Caco-2 (cell line): ENCODE measurements at regions not wholly inside any gene's neighbourhood (a gene's known extent, or its start where the extent isn't known, plus 50 kb on each side); places are given as distances from the start of the nearest gene placed in this dataset.

Source experiments
- BruUV-seq: library from RNA; stranded (reverse); fragments of 400-500 nt; replicated peaks from 2 replicates; lab custom pipeline; 2021; lab: Mats Ljungman, UMichigan
- CTCF ChIA-PET: fragments of 300-600 bp; sonication (Branson Sonifier 250); formaldehyde crosslinking; loops from one replicate; lab custom pipeline; 2022; ENCODE audit warnings: antibody characterized with exemption; lab: Charles Lee
- POLR2A ChIA-PET: fragments of 300-600 bp; sonication (Branson Sonifier 250); formaldehyde crosslinking; loops from one replicate; lab custom pipeline; 2022; ENCODE audit warnings: antibody characterized with exemption; lab: Charles Lee
- DNase-seq, 2 experiments: peaks; one replicate each; pipeline versions ENCODE4 v3.0.0 to v3.0.0-alpha.2; 2020 to 2022
- H3K27me3 ChIP-seq: replicated peaks from 2 replicates; pipeline ENCODE4 v1.6.0; 2011; ENCODE audit warnings: low read length; ENCODE audit not compliant: control insufficient read depth, insufficient read depth
- H3K36me3 ChIP-seq: 2 replicates; pipeline ENCODE4 v1.5.1; 2011; ENCODE audit warnings: low read length; ENCODE audit not compliant: control insufficient read depth, insufficient read depth
- H3K4me1 ChIP-seq: fragments of 250-450 bp; sonication (Bioruptor Pico); 2 replicates; pipeline ENCODE4 v1.5.1; 2020; ENCODE audit warnings: mild to moderate bottlenecking
- H3K4me3 ChIP-seq: 2 replicates; pipeline ENCODE4 v1.5.1; 2011; ENCODE audit warnings: low read depth, mild to moderate bottlenecking, control low read depth, low read length
- H3K9me3 ChIP-seq: fragments of 250-450 bp; sonication (Bioruptor Pico); 2 replicates; pipeline ENCODE4 v1.5.1; 2020; ENCODE audit warnings: mild to moderate bottlenecking, moderate library complexity
- H3K27ac Mint-ChIP-seq: one replicate; pipeline ENCODE4 v1.8.0; 2022; ENCODE audit warnings: mixed read lengths; ENCODE audit not compliant: unreplicated experiment
- H3K27me3 Mint-ChIP-seq: one replicate; pipeline ENCODE4 v1.8.0; 2022; ENCODE audit warnings: mixed read lengths; ENCODE audit not compliant: insufficient read depth, unreplicated experiment
- H3K36me3 Mint-ChIP-seq: one replicate; pipeline ENCODE4 v1.8.0; 2022; ENCODE audit warnings: mild to moderate bottlenecking, mixed read lengths; ENCODE audit not compliant: insufficient read depth, unreplicated experiment
- H3K4me1 Mint-ChIP-seq: one replicate; pipeline ENCODE4 v1.8.0; 2022; ENCODE audit warnings: low read depth, mixed read lengths; ENCODE audit not compliant: unreplicated experiment
- H3K4me3 Mint-ChIP-seq: one replicate; pipeline ENCODE4 v1.8.0; 2022; ENCODE audit warnings: mild to moderate bottlenecking, moderate library complexity, mixed read lengths; ENCODE audit not compliant: unreplicated experiment
- H3K9me3 Mint-ChIP-seq: one replicate; pipeline ENCODE4 v1.8.0; 2022; ENCODE audit warnings: mixed read lengths; ENCODE audit not compliant: unreplicated experiment
- intact Hi-C: fragments of 100-400 bp; cut with micrococcal nuclease; formaldehyde crosslinking; loops from one replicate; pipeline ENCODE4 v1.10.0; 2022; ENCODE audit not compliant: unreplicated experiment
- TF ChIP-seq, protein P1 (sequence below), 2 experiments: fragments of 200-600 bp in 1 of 2; IDR thresholded peaks; 1 replicate in 1 of 2; 2 replicates in 1 of 2; pipeline versions ENCODE4 v1.5.1 to v1.8.0; 2011 to 2022; ENCODE audit warnings: antibody characterized with exemption in 1 of 2, control low read depth in 1 of 2, inconsistent platforms in 1 of 2, low read depth in 1 of 2, low read length in 1 of 2, mild to moderate bottlenecking in 1 of 2, moderate library complexity in 1 of 2; ENCODE audit not compliant: insufficient read depth in 1 of 2, severe bottlenecking in 1 of 2, unreplicated experiment in 1 of 2

- Histone ChIP-seq H3K27me3 (no peaks in the 10 kb centered on the region), H3K4me3 (no peak overlapping the region), H3K36me3 (no peaks in the 10 kb centered on the region), H3K4me1 (no peaks in the 10 kb centered on the region), H3K9me3 (no peaks in the 10 kb centered on the region)
- Mint-ChIP-seq H3K4me3 (no peak overlapping the region), H3K27me3 (no peaks in the 10 kb centered on the region), H3K9me3 (no peaks in the 10 kb centered on the region), H3K4me1 (no peaks in the 10 kb centered on the region), H3K36me3 (no peaks in the 10 kb centered on the region), H3K27ac (no peak overlapping the region)
- BruUV-seq = no TSS peak
- intact Hi-C loops = no loop called here
- DNase-seq = no peak
- ChIA-PET POLR2A (no interaction called here), CTCF (no interaction called here)
- TF ChIP-seq, protein P1, sequence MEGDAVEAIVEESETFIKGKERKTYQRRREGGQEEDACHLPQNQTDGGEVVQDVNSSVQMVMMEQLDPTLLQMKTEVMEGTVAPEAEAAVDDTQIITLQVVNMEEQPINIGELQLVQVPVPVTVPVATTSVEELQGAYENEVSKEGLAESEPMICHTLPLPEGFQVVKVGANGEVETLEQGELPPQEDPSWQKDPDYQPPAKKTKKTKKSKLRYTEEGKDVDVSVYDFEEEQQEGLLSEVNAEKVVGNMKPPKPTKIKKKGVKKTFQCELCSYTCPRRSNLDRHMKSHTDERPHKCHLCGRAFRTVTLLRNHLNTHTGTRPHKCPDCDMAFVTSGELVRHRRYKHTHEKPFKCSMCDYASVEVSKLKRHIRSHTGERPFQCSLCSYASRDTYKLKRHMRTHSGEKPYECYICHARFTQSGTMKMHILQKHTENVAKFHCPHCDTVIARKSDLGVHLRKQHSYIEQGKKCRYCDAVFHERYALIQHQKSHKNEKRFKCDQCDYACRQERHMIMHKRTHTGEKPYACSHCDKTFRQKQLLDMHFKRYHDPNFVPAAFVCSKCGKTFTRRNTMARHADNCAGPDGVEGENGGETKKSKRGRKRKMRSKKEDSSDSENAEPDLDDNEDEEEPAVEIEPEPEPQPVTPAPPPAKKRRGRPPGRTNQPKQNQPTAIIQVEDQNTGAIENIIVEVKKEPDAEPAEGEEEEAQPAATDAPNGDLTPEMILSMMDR (IDR thresholded peaks at IDR 0.05; ENCODE audit: insufficient read depth in 1 of 2, low read depth in 1 of 2, low read length in 1 of 2, severe bottlenecking in 1 of 2, unreplicated experiment in 1 of 2) = no peak
These were observed 273.2 kb upstream of the CDH9 start for GRCh38 chr5:27311544-27311943.

- ChIA-PET POLR2A (no interaction called here), CTCF (no interaction called here)
- Mint-ChIP-seq H3K9me3 (no peaks in the 10 kb centered on the region), H3K4me3 (no peak overlapping the region), H3K4me1 (no peaks in the 10 kb centered on the region), H3K36me3 (no peaks in the 10 kb centered on the region), H3K27me3 (no peaks in the 10 kb centered on the region), H3K27ac (no peak overlapping the region)
- no peaks in the 10 kb centered on the region for H3K4me1 ChIP-seq
- H3K9me3 ChIP-seq = no peaks in the 10 kb centered on the region
- H3K4me3 ChIP-seq = no peak overlapping the region
- no peaks in the 10 kb centered on the region for H3K36me3 ChIP-seq
- BruUV-seq = no TSS peak
- DNase-seq = no peak
- TF ChIP-seq, protein P1 (IDR thresholded peaks at IDR 0.05; ENCODE audit: insufficient read depth in 1 of 2, low read depth in 1 of 2, low read length in 1 of 2, severe bottlenecking in 1 of 2, unreplicated experiment in 1 of 2) = no peak
- intact Hi-C loops = no loop called here
- no peaks in the 10 kb centered on the region for H3K27me3 ChIP-seq
These were observed 269.8 kb upstream of the CDH9 start for GRCh38 chr5:27308153-27308552.

DNA sequence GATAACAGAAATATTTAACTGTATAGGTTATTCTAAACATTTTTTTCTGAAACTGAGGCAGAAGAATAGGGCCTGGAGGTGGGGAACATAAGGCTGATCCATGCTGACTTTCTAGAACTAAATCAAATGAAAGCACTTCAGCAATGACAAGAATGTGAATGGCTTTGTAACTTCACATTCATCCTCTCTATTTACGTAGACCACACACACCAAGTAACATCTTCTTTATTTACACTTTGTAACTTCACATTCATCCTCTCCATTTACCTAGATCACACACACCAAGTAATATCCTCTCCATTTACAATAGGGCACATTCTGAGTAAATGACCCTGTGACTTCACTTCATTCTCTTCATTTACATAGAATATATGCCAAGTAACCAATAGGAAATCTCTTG is 251.8 kb upstream of the CDH9 start:
- no peaks in the 10 kb centered on the region for H3K36me3 Mint-ChIP-seq
- no peaks in the 10 kb centered on the region for H3K36me3 ChIP-seq
- BruUV-seq = no TSS peak
- no peaks in the 10 kb centered on the region for H3K4me1 ChIP-seq
- no peaks in the 10 kb centered on the region for H3K27me3 Mint-ChIP-seq
- H3K27ac Mint-ChIP-seq = no peak overlapping the region
- POLR2A ChIA-PET = no interaction called here
- intact Hi-C loops = no loop called here
- CTCF ChIA-PET = no interaction called here
- H3K27me3 ChIP-seq = no peaks in the 10 kb centered on the region
- H3K4me3 Mint-ChIP-seq = no peak overlapping the region
- TF ChIP-seq, protein P1 (IDR thresholded peaks at IDR 0.05; ENCODE audit: insufficient read depth in 1 of 2, low read depth in 1 of 2, low read length in 1 of 2, severe bottlenecking in 1 of 2, unreplicated experiment in 1 of 2) = no peak
- DNase-seq = no peak
- peaks cover 10% of the 10 kb centered on the region for H3K9me3 Mint-ChIP-seq
- no peak overlapping the region for H3K4me3 ChIP-seq
- H3K4me1 Mint-ChIP-seq = no peaks in the 10 kb centered on the region
- H3K9me3 ChIP-seq = no peaks in the 10 kb centered on the region
